ENCODE measurements at regions not wholly inside any gene's neighbourhood (a gene's known extent, or its start where the extent isn't known, plus 50 kb on each side); places are given as distances from the start of the nearest gene placed in this dataset.

GRCh38 chr15:94683902-94684301 lies 452.5 kb downstream of the MCTP2 start:
- ChIA-PET POLR2A (ENCODE audit: low non-redundant PET) (no interaction called here), CTCF (no interaction called here)
- TF ChIP-seq EZH2 (IDR thresholded peaks at IDR 0.05; ENCODE audit: borderline replicate concordance, low read depth, low read length, poor library complexity, severe bottlenecking) = no peak
- TF ChIP-seq, protein P1, sequence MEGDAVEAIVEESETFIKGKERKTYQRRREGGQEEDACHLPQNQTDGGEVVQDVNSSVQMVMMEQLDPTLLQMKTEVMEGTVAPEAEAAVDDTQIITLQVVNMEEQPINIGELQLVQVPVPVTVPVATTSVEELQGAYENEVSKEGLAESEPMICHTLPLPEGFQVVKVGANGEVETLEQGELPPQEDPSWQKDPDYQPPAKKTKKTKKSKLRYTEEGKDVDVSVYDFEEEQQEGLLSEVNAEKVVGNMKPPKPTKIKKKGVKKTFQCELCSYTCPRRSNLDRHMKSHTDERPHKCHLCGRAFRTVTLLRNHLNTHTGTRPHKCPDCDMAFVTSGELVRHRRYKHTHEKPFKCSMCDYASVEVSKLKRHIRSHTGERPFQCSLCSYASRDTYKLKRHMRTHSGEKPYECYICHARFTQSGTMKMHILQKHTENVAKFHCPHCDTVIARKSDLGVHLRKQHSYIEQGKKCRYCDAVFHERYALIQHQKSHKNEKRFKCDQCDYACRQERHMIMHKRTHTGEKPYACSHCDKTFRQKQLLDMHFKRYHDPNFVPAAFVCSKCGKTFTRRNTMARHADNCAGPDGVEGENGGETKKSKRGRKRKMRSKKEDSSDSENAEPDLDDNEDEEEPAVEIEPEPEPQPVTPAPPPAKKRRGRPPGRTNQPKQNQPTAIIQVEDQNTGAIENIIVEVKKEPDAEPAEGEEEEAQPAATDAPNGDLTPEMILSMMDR (conservative IDR thresholded peaks at IDR 0.05; ENCODE audit: low read depth, low read length) = no peak
- Histone ChIP-seq H3K27me3 (replicated peaks; ENCODE audit: insufficient read depth, low read depth, low read length, poor library complexity) (no peaks in the 10 kb centered on the region), H3K9me3 (ENCODE audit: low read depth, low read length, poor library complexity, severe bottlenecking) (no peaks in the 10 kb centered on the region), H3K27ac (ENCODE audit: low read depth, low read length, poor library complexity, severe bottlenecking) (no peak overlapping the region), H3K4me3 (ENCODE audit: low read depth, low read length, poor library complexity, severe bottlenecking) (no peak overlapping the region), H3K4me1 (ENCODE audit: insufficient read depth, low read length, poor library complexity, severe bottlenecking) (no peaks in the 10 kb centered on the region), H3K36me3 (ENCODE audit: insufficient read depth, low read length, poor library complexity, severe bottlenecking) (no peaks in the 10 kb centered on the region)
- no peak for DNase-seq (ENCODE audit: low spot score)
- BruUV-seq (replicated peaks) = no TSS peak
- intact Hi-C loops (cut with micrococcal nuclease; ENCODE audit: unreplicated experiment) = no loop called here

GRCh38 chr15:94691169-94691568 lies 459.8 kb downstream of the MCTP2 start:
- ChIA-PET POLR2A (ENCODE audit: low non-redundant PET) (no interaction called here), CTCF (no interaction called here)
- no peak for DNase-seq (ENCODE audit: low spot score)
- Histone ChIP-seq H3K4me1 (ENCODE audit: insufficient read depth, low read length, poor library complexity, severe bottlenecking) (no peaks in the 10 kb centered on the region), H3K27me3 (replicated peaks; ENCODE audit: insufficient read depth, low read depth, low read length, poor library complexity) (no peaks in the 10 kb centered on the region), H3K4me3 (ENCODE audit: low read depth, low read length, poor library complexity, severe bottlenecking) (no peak overlapping the region), H3K9me3 (ENCODE audit: low read depth, low read length, poor library complexity, severe bottlenecking) (no peaks in the 10 kb centered on the region), H3K27ac (ENCODE audit: low read depth, low read length, poor library complexity, severe bottlenecking) (no peak overlapping the region), H3K36me3 (ENCODE audit: insufficient read depth, low read length, poor library complexity, severe bottlenecking) (no peaks in the 10 kb centered on the region)
- BruUV-seq (replicated peaks) = no TSS peak
- intact Hi-C loops (cut with micrococcal nuclease; ENCODE audit: unreplicated experiment) = no loop called here
- TF ChIP-seq, protein P1 (conservative IDR thresholded peaks at IDR 0.05; ENCODE audit: low read depth, low read length) = no peak
- TF ChIP-seq EZH2 (IDR thresholded peaks at IDR 0.05; ENCODE audit: borderline replicate concordance, low read depth, low read length, poor library complexity, severe bottlenecking) = no peak

- CTCF ChIA-PET = no interaction called here
- intact Hi-C loops (cut with micrococcal nuclease; ENCODE audit: unreplicated experiment) = no loop called here
- POLR2A ChIA-PET (ENCODE audit: low non-redundant PET) = no interaction called here
Measured at GRCh38 chr15:94692710-94693109, 461.3 kb downstream of the MCTP2 start.

More at GRCh38 chr15:94692710-94693109, 461.3 kb downstream of the MCTP2 start:
- H3K27ac ChIP-seq (ENCODE audit: low read depth, low read length, poor library complexity, severe bottlenecking) = no peak overlapping the region
- H3K4me3 ChIP-seq (ENCODE audit: low read depth, low read length, poor library complexity, severe bottlenecking) = no peak overlapping the region
- no peaks in the 10 kb centered on the region for H3K4me1 ChIP-seq (ENCODE audit: insufficient read depth, low read length, poor library complexity, severe bottlenecking)
- no peak for DNase-seq (ENCODE audit: low spot score)
- no peaks in the 10 kb centered on the region for H3K9me3 ChIP-seq (ENCODE audit: low read depth, low read length, poor library complexity, severe bottlenecking)
- no peaks in the 10 kb centered on the region for H3K27me3 ChIP-seq (replicated peaks; ENCODE audit: insufficient read depth, low read depth, low read length, poor library complexity)
- no peaks in the 10 kb centered on the region for H3K36me3 ChIP-seq (ENCODE audit: insufficient read depth, low read length, poor library complexity, severe bottlenecking)
- BruUV-seq (replicated peaks) = no TSS peak
- TF ChIP-seq, protein P1 (conservative IDR thresholded peaks at IDR 0.05; ENCODE audit: low read depth, low read length) = no peak
- TF ChIP-seq EZH2 (IDR thresholded peaks at IDR 0.05; ENCODE audit: borderline replicate concordance, low read depth, low read length, poor library complexity, severe bottlenecking) = no peak
